PC-9 (cell line): ENCODE measurements at regions not wholly inside any gene's neighbourhood (a gene's known extent, or its start where the extent isn't known, plus 50 kb on each side); places are given as distances from the start of the nearest gene placed in this dataset.

Source experiments
- CTCF ChIP-seq: fragments of 200-600 bp; sonication (generic); conservative IDR thresholded peaks from 2 replicates; pipeline ENCODE4 v1.6.1; 2017; ENCODE audit warnings: mixed run types, antibody characterized with exemption, mild to moderate bottlenecking, moderate library complexity
- EZH2 ChIP-seq: fragments of 200-600 bp; sonication (generic); IDR thresholded peaks from 2 replicates; pipeline ENCODE4 v1.8.0; 2017; ENCODE audit warnings: antibody characterized with exemption, low read depth

GRCh38 chr21:30072496-30072895 lies 94.1 kb downstream of the CLDN17 start:
- TF ChIP-seq CTCF (peak; percentile 44; the same call in 1 of the 2 replicates), EZH2 (no peak)
